ENCODE measurements at regions not wholly inside any gene's neighbourhood (a gene's known extent, or its start where the extent isn't known, plus 50 kb on each side); places are given as distances from the start of the nearest gene placed in this dataset.
"Not testable (repeated sequence)": the region's sequence is repeated elsewhere in the genome, so short reads cannot be mapped to it uniquely, and the experiment has no call there.

DNA sequence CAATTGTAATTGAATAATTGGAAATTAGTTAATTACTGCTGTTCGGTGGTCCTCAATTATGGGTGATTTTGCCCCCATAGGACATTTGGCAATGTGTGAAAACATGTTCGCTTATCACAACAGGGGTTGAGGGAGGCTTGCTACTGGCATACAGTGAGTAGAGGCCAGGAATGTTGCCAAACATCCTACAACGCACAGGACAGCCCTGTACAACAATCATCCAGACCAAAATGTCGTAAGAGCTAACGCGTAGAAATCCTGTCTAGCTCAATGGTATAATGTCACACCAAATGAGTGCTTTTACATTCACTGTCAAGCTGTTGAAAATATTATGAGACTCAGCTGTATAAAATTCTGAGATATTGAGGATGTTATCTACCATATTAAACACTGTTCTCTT lies 464.4 kb upstream of the TUSC1 start:
- no peak for DNase-seq

DNA sequence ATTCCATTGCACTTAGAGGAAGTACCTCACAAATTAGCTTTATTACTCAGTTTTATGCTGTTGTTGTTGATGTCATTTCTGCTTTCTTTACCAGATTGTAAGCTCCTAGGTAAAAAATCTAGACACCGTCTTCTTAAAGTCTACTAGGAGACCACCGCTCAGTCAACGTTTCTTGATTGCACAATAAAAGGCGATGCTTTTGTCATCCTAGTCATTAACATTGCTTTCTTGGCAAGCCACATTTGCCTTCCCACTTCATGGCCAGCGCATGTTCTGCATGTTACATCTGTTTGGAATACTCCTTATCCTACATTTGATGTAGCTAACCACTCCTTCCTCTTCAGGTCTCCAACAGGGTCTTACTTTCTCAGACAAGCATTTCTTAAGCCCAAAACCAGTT lies 464.0 kb upstream of the TUSC1 start:
- DNase-seq: no peak

DNA sequence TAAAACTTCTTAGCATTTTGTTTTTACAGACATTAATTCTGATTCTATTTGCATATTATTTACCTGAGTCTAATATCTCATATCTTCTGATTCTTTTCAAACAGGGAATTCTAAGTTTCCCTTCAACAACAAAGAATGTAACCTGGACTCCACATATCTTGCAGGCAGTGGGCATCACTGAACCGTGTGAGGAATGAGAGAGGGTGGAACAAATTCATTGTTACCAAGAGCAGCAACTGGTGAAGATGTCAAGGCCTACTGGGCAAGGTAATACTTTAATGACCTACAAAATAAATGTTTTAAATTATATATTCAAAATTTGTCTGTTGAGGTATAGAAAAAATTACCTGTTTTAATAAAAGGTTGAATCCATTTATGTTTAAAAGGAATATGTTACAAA lies 455.3 kb upstream of the TUSC1 start:
- no peak for DNase-seq

DNA sequence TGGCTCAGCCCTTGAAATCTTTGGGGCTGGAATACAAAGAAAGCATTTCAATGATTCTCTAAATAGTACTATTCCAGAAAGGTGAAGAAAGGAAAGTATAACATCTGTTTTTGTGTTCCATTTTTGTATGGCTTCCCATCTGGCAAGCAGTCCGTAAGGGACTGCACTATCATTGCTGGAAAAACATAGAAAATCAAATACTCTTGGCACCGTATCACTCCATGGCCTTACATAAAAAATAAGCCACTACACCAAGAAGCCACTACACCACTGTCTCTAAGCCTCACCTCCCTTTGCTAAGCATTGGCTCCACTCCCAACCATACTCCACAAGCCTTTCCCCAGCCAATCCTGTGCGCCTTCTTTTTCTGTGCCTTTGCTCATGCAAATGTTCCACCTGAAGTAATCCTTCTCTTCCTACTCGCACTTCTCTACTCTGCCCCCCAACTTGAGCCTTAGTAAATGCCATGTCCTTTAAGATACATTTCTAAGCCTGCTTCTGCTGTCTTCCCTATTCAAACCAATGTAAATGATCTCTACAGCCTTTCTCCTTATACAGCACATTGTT lies 454.6 kb upstream of the TUSC1 start:
- DNase-seq: no peak

DNA sequence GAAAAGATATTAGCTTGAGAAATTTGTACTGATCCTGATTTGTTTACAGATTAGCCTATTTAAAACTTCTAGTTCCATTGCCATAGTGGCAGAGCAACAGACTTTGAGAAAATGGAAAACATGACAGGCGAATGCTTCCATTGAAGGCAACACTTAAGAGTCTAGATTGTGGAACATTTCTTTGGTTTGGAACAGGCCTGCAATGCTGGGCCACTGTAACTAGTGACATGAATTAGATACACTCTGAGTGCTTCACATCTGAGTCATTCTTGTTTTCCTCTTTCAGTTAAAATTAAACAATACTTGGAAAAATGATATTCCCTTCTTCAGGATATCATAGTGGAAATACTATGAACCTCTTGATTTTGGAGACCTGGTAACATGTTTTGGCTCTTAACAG lies 453.6 kb upstream of the TUSC1 start:
- DNase-seq: no peak

DNA sequence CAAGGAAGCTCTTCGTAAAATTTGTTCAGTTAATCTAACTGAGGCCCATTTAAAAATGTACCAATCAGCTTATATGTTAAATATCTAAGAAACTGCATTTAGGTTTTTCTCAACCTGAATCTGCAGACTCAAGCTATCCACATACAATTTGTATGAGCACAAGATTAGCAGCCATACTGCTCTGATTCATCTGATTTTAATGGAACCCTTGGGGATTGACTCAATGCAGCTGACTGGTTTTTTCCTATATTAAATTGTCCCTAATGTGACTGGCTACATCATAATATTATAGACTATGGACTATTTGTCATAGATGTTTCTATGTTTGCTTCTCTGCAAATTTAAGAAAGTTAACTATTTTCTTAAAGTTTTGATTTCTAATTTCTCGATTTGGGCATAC lies 451.0 kb upstream of the TUSC1 start:
- DNase-seq: no peak

DNA sequence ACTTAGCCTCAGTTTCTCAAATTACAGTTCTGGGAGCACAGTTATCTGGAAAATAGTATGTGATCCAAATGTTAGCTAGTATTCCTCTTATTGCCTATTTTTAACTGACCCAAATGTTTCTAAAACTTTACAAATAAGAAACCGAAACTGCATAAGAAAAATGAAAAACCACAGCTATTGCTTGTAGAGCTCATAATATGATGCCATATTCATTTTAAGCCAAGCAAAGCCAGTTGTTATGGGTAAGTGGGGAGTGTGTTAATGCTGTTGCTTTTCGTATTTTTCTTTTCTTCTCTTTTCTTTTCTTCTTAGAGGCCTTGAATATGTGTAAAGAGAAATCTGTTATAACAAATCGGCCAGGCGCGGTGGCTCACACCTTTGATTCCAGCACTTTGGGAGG lies 447.4 kb upstream of the TUSC1 start:
- DNase-seq: no peak

DNA sequence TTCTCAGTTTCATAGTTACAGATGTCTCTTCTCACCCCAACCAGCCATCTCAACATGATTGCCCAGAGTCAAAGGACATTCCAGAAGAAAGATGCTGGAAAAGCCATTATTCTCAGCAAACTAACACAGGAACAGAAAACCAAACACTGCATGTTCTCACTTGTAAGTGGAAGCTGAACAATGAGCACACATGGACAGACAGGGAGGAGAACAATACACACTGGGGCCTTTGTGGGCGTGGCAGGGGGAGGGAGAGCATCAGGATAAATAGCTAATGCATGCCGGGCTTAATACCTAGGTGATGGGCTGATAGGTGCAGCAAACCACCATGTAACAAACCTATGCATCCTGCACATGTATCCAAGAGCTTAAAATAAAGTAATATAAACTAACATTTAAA lies 437.8 kb upstream of the TUSC1 start:
- not testable (repeated sequence) for DNase-seq

DNA sequence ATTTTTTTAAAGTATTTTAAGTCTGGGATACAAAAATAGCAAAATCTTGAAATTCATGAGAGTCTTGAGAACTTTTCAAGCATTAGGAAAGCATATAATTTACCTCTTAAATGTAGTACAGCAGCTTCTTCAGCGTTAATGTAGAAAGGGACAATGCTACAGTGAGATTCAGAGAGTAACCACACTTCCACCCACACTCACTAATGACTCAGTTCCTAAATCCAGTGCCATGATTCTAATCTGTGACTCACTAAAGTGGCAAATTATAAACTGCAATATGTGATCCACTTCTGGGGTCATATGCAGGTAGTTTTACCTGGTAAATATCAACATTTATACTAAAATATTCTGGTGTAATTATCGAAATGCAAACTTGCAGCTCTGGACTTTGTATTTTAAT lies 434.5 kb upstream of the TUSC1 start:
- DNase-seq: no peak

DNA sequence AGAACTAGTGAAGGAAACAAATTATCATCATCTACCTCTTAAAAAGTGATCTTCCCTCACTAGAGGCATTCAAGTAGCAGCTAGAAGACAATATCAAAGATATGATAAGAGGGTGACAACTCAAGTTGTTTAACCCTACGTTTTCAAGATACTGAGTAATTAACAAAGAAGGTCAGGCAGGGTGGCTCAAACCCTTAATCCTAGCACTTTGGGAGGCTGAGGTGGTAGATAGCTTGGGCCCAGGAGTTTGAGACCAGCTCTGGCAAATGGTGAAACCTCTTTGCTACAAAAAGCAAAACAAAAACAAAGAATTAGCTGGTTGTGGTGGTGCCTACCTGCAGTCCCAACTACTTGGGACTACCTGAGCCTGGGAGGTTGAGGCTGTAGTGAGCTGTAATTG lies 408.2 kb upstream of the TUSC1 start:
- DNase-seq: no peak

DNA sequence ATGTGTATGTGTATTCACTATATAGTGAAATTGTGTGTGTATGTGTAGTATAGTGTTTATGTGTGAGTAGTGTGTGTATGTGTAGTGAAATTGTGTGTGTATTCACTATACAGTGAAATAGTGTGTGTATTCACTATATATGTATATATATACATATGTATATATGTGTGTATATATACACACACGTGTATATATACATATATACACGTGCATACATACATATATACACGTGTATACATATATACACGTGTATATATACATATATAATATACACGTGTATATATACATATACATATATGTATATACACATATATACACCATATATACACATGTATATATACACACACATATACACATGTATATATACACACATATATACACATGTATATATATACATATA lies 403.6 kb upstream of the TUSC1 start:
- no peak for DNase-seq

DNA sequence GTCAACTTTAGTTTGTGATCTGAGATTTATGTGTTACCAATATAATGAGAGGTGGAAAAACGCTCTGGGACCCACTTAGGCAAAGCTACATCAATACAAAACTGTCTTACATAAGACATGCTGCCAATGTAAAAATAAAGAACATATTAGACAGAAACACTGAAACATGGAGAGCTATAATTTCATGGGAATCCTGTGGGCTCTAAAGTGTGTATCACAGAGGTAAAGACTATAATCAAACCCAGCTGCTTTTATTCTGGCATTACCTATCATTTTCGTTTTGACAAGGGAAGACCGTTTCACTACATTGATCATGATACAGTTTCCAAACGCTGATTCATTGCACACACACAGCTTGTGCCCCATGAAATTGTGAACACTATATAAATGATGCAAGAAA lies 400.5 kb upstream of the TUSC1 start:
- DNase-seq: no peak

DNA sequence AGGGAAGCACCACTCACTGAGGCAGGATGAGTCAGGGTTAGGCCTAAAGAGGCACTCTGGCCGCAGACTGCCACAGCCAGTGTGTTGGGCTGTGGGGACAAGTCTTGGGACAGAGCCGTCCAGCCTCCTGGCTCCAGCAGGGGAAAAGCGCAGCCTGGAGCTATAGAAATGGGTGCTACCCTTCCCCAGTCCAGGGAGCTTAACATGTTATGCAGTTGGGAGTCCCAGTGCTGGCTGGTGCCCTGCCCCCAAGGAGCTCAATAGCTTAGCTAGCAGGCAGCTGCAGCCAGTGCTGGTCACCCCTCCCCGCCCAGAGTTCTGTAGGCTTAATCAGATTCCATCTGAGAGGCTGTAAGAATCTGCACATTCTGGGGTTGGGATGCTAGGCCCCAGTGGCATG lies 399.6 kb upstream of the TUSC1 start:
- DNase-seq: no peak

DNA sequence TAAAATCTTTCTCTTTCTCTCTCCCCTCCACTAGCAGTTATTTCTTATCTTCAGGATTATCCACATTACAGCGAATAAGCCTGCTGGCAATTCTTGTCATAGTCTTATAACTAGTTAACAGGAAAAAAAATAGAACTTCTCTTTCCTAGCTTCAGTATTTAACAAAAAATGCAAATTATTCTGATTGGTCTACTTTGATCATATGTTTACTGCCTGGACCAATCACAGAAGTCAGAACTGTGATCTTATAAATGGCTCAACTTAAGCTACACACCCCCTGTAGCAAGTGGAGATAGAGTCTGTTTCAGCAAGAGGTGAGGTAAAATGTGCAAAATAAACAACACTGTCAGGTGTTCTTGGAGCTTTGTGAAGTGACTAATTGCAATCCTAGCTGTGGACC lies 389.4 kb upstream of the TUSC1 start:
- DNase-seq: no peak

DNA sequence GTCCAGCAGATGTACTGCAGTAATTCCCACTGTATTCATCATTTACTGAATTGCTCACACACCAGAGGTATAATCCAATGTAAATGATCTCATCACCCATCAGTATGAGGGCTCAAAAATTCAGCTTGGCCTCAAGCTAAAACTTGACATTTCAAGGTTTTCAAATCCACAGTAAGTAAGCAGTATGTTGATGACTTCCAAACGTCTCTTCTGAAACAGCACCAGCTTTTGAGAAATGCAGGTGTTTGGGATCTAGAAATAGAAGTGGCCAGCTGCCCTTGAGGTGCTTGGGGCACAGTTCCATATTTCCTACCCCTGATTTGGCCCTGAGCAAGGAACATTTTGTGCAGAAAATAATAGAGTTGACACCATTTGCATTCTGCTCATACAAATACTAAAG lies 388.0 kb upstream of the TUSC1 start:
- DNase-seq: no peak

DNA sequence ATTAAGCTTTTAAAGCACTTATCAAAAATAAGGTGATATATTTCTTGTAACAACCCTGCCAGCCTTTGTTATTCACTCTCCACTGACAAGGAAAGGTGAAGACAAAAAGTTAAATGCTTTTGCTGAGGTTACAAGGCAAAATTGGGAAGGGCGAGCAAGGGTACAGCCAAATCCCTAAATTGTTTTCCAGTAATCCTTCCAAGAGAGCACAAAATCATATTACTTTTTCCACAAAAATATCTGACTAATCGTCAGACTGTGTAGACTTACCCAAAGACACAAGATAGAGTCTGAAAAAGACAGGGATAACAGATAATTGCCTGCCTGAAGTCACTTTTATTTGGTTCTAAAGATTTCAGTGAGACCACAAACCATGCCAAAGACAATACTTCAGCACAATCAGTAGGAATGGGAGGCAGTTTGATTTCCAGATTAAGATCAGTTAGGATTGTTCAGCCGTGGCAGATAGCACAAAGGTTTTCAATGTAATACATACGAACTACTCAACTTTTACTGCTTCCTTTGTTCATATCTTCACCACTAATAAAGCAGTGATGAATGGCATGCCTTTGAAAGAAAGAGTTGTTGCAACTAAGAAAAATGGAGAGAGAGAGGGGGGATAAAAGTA lies 383.8 kb upstream of the TUSC1 start:
- no peak for DNase-seq

DNA sequence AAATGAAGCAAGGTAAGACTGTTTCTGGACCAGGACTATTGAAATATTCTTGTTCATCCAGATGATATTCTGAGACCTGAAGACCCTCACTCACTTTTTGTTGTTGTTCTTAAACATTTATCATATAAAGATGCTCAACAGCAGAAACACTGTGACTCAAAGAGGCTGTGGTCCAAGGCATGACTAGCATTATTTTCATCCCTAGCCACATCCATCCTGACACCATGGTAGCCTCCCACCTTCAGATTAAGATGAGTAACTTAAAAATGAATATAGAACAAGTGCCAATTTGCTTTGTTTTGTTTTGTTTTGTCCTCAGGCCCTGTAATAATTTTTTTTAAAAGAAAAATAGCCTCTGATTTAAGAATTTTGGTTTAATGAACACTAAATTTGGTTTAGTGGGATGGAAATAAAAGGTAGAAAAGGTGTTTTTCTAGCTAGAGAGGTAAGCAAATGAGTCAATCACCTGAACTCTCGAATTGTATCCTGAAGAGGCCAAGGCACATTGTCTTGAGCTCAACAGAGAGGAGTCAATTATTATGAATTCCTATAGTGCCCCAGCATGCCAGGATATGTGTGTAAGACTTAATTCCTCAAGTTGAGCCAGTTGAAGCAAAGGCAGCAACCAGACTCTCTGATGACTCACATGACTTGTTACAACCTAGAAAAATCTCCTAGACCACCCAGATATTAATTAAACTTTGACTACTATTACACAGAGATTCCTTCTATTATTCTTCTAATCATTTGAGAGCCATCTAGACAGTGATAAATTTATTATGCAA lies 380.1 kb upstream of the TUSC1 start:
- DNase-seq: no peak

DNA sequence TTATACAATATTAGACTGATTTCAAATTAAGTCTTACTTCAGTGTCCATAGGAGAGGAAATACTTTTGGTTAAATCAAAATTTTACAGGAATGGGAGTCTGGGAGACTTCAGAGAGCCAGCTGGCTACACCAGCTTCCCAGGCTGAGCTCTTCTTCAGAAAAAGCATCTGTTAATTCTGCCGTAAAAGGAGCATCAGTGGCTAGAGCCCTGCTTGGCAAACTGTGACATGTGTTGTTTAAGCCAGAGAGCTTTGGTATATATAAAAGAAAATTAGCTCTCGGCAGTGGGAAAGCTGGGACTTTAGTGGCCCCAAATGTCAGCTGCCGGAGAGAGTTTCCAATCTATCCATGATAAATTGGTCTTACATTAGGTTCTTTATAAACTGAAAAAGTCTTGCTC lies 378.8 kb upstream of the TUSC1 start:
- no peak for DNase-seq

DNA sequence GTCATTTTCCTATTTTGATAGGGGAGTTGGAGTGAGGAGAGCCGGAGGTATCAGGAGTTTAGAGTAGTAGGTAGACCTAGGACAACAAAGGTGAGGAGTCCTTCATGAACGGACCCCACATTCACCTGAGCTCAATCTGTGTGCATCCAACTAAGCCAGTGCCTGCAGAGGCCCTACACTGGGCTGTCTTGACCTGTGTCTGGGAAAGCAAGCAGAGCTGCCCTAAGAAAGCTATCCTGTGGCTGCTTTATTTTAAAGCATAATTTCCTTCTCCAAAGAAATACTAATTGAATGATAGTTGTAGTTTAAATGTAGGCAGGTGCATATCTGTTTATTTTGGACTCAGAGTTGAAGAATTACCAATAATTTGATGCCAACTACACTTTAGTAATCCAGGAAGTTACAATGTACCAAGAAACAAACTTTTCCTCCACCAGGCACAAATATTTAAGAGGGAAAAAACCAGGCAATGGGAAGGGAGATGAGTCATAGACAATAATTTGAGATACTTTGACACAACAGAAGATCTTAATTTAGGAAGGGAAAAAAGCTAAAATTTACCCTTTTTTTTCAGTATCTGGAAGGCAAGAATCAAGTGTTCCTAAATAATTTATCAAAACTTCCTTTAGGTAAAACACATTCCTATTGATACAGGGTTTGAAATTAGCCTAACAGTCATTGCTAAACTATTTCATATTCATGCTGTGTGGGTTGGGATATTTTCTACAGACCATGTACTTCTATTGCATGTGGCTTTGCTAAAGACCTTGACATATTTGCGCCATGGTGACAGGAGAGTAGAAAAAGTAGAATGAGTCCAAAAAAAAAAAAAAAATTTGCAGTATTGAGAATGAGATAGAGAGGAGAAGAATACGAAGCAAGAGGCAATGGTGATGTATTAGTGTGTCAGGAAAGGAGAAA lies 376.6 kb upstream of the TUSC1 start:
- DNase-seq: no peak

DNA sequence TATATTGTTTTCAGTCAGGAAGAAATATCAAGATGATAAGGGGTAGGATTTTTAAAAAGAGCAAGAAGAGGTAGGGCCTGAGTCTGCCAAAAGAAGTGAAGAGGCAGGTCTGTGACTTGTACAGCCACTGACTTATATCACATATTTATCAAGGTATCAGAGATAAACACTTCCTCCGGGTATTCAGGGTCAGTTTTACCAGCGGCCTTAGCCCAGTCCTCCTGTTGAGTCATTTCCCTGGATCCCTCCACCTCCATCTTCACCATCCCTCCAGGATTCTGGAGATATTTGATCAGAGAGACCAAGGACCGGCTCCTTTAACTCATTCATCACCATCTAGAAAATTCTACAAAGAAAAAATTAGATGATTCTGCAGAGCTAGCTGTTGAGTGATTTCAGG lies 375.7 kb upstream of the TUSC1 start:
- DNase-seq: no peak

DNA sequence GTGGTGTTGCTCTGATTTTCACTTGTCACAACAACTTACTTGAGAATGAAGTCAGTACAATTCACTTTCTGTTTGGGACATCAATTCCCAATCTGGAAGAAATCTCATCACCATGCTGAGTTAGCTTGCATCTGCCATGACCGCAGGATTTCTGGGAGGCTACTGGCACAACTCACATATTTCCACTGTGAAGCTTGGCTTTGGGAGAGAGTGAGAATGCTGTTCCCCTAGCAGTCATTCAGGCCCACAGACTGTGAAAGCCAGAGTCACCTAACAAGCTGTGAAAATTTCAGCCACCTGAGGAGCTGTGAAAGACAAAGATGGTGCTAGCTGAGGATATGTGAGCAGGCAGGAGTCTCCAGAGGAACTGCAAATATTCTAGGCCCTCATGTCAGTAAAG lies 365.2 kb upstream of the TUSC1 start:
- DNase-seq: no peak

DNA sequence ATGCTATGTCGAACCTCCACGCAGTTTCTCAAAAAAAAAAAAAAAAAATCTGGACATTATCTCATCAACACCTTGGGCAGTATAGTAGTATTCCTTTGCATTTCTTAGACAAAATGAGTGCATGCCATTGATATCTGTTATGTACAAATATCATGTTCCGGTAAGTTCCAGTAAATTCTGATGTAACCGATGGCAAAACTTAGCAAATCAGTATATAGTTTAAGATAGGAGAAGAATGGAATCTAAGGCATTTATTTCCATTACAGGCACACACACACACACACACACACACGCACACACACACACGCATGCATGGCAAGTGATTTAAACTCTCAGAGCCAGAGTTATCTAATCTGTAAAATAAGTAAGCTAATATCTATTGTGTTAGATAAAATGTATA lies 356.5 kb upstream of the TUSC1 start:
- no peak for DNase-seq

DNA sequence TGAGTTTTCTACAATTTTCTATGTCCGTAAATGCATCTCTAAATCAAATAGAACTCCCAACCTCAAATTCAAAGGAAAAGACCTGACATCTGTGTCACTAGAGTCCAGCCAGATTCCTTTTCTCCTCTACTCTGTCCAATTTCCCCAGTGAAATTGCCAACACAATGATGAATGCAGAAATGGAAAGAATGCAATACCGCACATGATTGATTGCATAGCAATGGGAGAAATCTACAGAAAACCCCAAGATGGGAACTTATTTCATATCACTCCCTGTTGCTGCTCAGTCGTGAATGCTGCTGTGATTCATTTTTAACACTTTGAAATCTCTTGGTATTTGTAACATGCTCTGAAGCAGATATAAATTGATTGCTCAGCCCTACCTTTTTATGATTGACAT lies 355.1 kb upstream of the TUSC1 start:
- DNase-seq: no peak

Data from DMS153 (cell line).